Type B pancreatic cell (in vitro differentiated cells): ENCODE measurements at regions not wholly inside any gene's neighbourhood (a gene's known extent, or its start where the extent isn't known, plus 50 kb on each side); places are given as distances from the start of the nearest gene placed in this dataset.

ENCODE experiments used
- DNase-seq: peaks from one replicate; pipeline ENCODE4 v3.0.0; 2021; ENCODE audit warnings: mixed read lengths; ENCODE audit not compliant: unreplicated experiment; ENCODE audit errors: extremely low spot score
- H3K27ac Mint-ChIP-seq: 2 replicates; pipeline ENCODE4 v1.8.0; 2021; ENCODE audit warnings: mild to moderate bottlenecking, mixed read lengths
- H3K27me3 Mint-ChIP-seq: 2 replicates; pipeline ENCODE4 v1.8.0; 2021; ENCODE audit warnings: mixed read lengths
- H3K36me3 Mint-ChIP-seq: 2 replicates; pipeline ENCODE4 v1.8.0; 2021; ENCODE audit warnings: mixed read lengths
- H3K4me1 Mint-ChIP-seq: one replicate; pipeline ENCODE4 v1.8.0; 2021; ENCODE audit warnings: mixed read lengths; ENCODE audit not compliant: unreplicated experiment
- H3K4me3 Mint-ChIP-seq: 2 replicates; pipeline ENCODE4 v1.8.0; 2021; ENCODE audit warnings: mild to moderate bottlenecking, mixed read lengths
- H3K9me3 Mint-ChIP-seq: 2 replicates; pipeline ENCODE4 v1.8.0; 2021; ENCODE audit warnings: mixed read lengths
- TF ChIP-seq, protein P1 (sequence below): fragments of 200-600 bp; sonication (generic); conservative IDR thresholded peaks from 2 replicates; pipeline ENCODE4 v1.5.0; 2021; ENCODE audit warnings: antibody characterized with exemption, mild to moderate bottlenecking

DNA sequence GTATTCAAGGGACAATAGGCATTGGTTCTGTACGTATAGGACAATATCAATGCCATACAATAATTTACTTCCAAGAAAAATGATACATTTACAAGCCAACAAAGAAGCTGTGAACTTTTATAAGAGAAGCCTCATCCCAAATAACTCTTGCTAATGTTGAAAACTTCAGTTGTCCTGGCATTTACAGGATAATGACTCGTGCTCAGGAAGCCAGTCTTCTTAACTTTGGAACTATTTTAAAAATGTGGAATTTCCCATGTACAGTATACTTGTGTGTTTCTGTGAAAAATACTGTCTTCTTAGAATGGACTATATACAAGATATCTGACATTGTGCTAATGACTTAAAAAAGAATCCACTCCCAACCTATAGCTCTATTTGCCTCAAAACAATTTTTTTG, 1479.3 kb upstream of the CDH9 start:
- TF ChIP-seq, protein P1, sequence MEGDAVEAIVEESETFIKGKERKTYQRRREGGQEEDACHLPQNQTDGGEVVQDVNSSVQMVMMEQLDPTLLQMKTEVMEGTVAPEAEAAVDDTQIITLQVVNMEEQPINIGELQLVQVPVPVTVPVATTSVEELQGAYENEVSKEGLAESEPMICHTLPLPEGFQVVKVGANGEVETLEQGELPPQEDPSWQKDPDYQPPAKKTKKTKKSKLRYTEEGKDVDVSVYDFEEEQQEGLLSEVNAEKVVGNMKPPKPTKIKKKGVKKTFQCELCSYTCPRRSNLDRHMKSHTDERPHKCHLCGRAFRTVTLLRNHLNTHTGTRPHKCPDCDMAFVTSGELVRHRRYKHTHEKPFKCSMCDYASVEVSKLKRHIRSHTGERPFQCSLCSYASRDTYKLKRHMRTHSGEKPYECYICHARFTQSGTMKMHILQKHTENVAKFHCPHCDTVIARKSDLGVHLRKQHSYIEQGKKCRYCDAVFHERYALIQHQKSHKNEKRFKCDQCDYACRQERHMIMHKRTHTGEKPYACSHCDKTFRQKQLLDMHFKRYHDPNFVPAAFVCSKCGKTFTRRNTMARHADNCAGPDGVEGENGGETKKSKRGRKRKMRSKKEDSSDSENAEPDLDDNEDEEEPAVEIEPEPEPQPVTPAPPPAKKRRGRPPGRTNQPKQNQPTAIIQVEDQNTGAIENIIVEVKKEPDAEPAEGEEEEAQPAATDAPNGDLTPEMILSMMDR, result no peak
- Mint-ChIP-seq H3K9me3 (peaks cover 3% of the 10 kb centered on the region), H3K27ac (no peak overlapping the region), H3K36me3 (peaks cover 6% of the 10 kb centered on the region), H3K4me1 (peaks cover 6% of the 10 kb centered on the region), H3K27me3 (no peaks in the 10 kb centered on the region), H3K4me3 (no peak overlapping the region)
- DNase-seq, result no peak

- no peak for DNase-seq
- Mint-ChIP-seq H3K36me3 (peaks cover 6% of the 10 kb centered on the region), H3K4me1 (peaks cover 6% of the 10 kb centered on the region), H3K27ac (no peak overlapping the region), H3K9me3 (peaks cover 3% of the 10 kb centered on the region), H3K4me3 (no peak overlapping the region), H3K27me3 (no peaks in the 10 kb centered on the region)
- TF ChIP-seq, protein P1, result no peak
These were observed 1478.3 kb upstream of the CDH9 start for GRCh38 chr5:28516722-28517121.

GRCh38 chr5:28512648-28513047, 1474.3 kb upstream of the CDH9 start:
- Mint-ChIP-seq H3K9me3 (peaks cover 7% of the 10 kb centered on the region), H3K4me1 (peaks cover 6% of the 10 kb centered on the region), H3K27me3 (no peaks in the 10 kb centered on the region), H3K27ac (no peak overlapping the region), H3K4me3 (no peak overlapping the region), H3K36me3 (peaks cover 3% of the 10 kb centered on the region)
- no peak for DNase-seq
- TF ChIP-seq, protein P1, result no peak

DNA sequence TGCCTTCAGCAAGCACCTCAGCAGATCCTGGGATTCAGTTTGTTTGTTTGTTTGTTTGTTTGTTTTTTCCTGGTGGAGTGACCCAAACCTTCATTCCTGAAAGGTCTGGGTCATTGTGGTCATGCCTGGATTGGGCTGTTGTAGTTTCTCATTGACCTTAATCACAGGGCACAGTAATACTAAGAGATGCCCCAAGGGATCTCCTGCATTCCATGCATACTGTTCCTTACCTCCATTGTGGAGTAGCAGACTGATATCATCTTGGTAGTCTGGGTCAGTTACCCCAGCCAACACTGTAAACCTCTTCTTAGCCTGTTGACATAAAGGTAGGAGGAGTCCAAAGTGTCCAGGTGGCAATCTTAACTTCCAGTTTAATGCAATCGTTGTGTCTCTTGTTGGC, 1466.7 kb upstream of the CDH9 start:
- Mint-ChIP-seq H3K4me1 (no peaks in the 10 kb centered on the region), H3K27ac (no peak overlapping the region), H3K9me3 (peaks cover 7% of the 10 kb centered on the region), H3K36me3 (peaks cover 3% of the 10 kb centered on the region), H3K27me3 (no peaks in the 10 kb centered on the region), H3K4me3 (no peak overlapping the region)
- TF ChIP-seq, protein P1, result no peak
- DNase-seq, result no peak

- Mint-ChIP-seq H3K27me3 (no peaks in the 10 kb centered on the region), H3K4me1 (no peaks in the 10 kb centered on the region), H3K9me3 (no peaks in the 10 kb centered on the region), H3K4me3 (no peak overlapping the region), H3K27ac (no peak overlapping the region), H3K36me3 (peaks cover 4% of the 10 kb centered on the region)
- TF ChIP-seq, protein P1, result no peak
- no peak for DNase-seq
These were observed 1462.1 kb upstream of the CDH9 start for GRCh38 chr5:28500511-28500910.

GRCh38 chr5:28499766-28500290, 1461.4 kb upstream of the CDH9 start:
- no peaks in the 10 kb centered on the region for H3K4me1 Mint-ChIP-seq
- H3K4me3 Mint-ChIP-seq, result no peak overlapping the region
- peaks cover 4% of the 10 kb centered on the region for H3K36me3 Mint-ChIP-seq
- DNase-seq, result no peak
- TF ChIP-seq, protein P1, result no peak
- H3K9me3 Mint-ChIP-seq, result no peaks in the 10 kb centered on the region
- H3K27ac Mint-ChIP-seq, result no peak overlapping the region
- no peaks in the 10 kb centered on the region for H3K27me3 Mint-ChIP-seq
